DOHH2 (cell line): ENCODE measurements at regions not wholly inside any gene's neighbourhood (a gene's known extent, or its start where the extent isn't known, plus 50 kb on each side); places are given as distances from the start of the nearest gene placed in this dataset.

ENCODE experiments used
- H3F3A ChIP-seq: fragments of 200-600 bp; sonication (generic), shearing (Covaris generic); 2 replicates; pipeline ENCODE4 v1.6.0; 2016; ENCODE audit warnings: antibody characterized with exemption, mild to moderate bottlenecking; ENCODE audit not compliant: control insufficient read depth, insufficient read depth
- H3K27ac ChIP-seq: fragments of 200-600 bp; sonication (generic); 2 replicates; pipeline ENCODE4 v1.5.1; 2014; ENCODE audit warnings: low read depth, mild to moderate bottlenecking, low read length, moderate library complexity
- H3K27me3 ChIP-seq: fragments of 200-600 bp; sonication (generic); 2 replicates; pipeline ENCODE4 v1.6.1; 2014; ENCODE audit warnings: mild to moderate bottlenecking, low read length, mixed read lengths; ENCODE audit not compliant: control insufficient read depth
- H3K36me3 ChIP-seq: fragments of 200-600 bp; sonication (generic); 2 replicates; pipeline ENCODE4 v1.6.1; 2014; ENCODE audit warnings: mild to moderate bottlenecking, low read length, moderate library complexity, mixed read lengths; ENCODE audit not compliant: control insufficient read depth
- H3K4me1 ChIP-seq: fragments of 200-600 bp; sonication (generic); 2 replicates; pipeline ENCODE4 v1.6.1; 2014; ENCODE audit warnings: mild to moderate bottlenecking, low read length, mixed read lengths; ENCODE audit not compliant: control insufficient read depth
- H3K4me2 ChIP-seq: fragments of 200-600 bp; sonication (generic); 2 replicates; pipeline ENCODE4 v1.6.0; 2014; ENCODE audit warnings: mild to moderate bottlenecking, low read length, moderate library complexity
- H3K4me3 ChIP-seq: fragments of 200-600 bp; sonication (generic); 2 replicates; pipeline ENCODE4 v1.5.1; 2014; ENCODE audit warnings: mild to moderate bottlenecking, low read length, mixed read lengths
- H3K79me2 ChIP-seq: fragments of 200-600 bp; sonication (generic); 2 replicates; pipeline ENCODE4 v1.6.1; 2014; ENCODE audit warnings: mild to moderate bottlenecking, low read length, mixed read lengths; ENCODE audit not compliant: control insufficient read depth
- H3K9me2 ChIP-seq: fragments of 200-600 bp; sonication (generic); replicated peaks from 2 replicates; pipeline ENCODE4 v1.6.1; 2014; ENCODE audit warnings: mild to moderate bottlenecking, low read length, mixed read lengths; ENCODE audit not compliant: control insufficient read depth
- H3K9me3 ChIP-seq: fragments of 200-600 bp; sonication (generic); 2 replicates; pipeline ENCODE4 v1.6.1; 2014; ENCODE audit warnings: antibody characterized with exemption, low read length, mixed read lengths; ENCODE audit not compliant: control insufficient read depth, insufficient read depth
- H4K20me1 ChIP-seq: fragments of 200-600 bp; sonication (generic); 2 replicates; pipeline ENCODE4 v1.6.0; 2014; ENCODE audit warnings: low read depth, mild to moderate bottlenecking, antibody characterized with exemption, low read length, moderate library complexity; ENCODE audit not compliant: control insufficient read depth, insufficient read depth
- CTCF ChIP-seq: fragments of 200-600 bp; sonication (generic); IDR thresholded peaks from one replicate; pipeline ENCODE4 v1.5.1; 2014; ENCODE audit warnings: antibody characterized with exemption, mild to moderate bottlenecking, low read depth, low read length; ENCODE audit not compliant: poor library complexity, severe bottlenecking
- EZH2phosphoT487 ChIP-seq: fragments of 200-600 bp; sonication (generic); IDR thresholded peaks from 2 replicates; pipeline ENCODE4 v1.6.1; 2017; ENCODE audit warnings: borderline replicate concordance, mild to moderate bottlenecking, antibody characterized with exemption, low read length, moderate library complexity, mixed read lengths

GRCh38 chr2:6073191-6074088, 381.3 kb downstream of the SOX11 start:
- Histone ChIP-seq H3K36me3 (no peaks in the 10 kb centered on the region), H3K9me2 (no peaks in the 10 kb centered on the region), H3F3A (no peaks in the 10 kb centered on the region), H3K79me2 (no peaks in the 10 kb centered on the region), H3K9me3 (no peaks in the 10 kb centered on the region), H3K4me1 (no peaks in the 10 kb centered on the region), H3K27ac (no peak overlapping the region), H3K4me2 (no peak overlapping the region), H3K27me3 (no peaks in the 10 kb centered on the region), H3K4me3 (no peak overlapping the region), H4K20me1 (no peaks in the 10 kb centered on the region)
- no peak for TF ChIP-seq EZH2phosphoT487
- TF ChIP-seq CTCF, result no peak

GRCh38 chr2:6074089-6074643, 382.0 kb downstream of the SOX11 start:
- H3K27ac ChIP-seq, result no peak overlapping the region
- no peaks in the 10 kb centered on the region for H4K20me1 ChIP-seq
- no peaks in the 10 kb centered on the region for H3K4me1 ChIP-seq
- H3K9me3 ChIP-seq, result no peaks in the 10 kb centered on the region
- H3K4me2 ChIP-seq, result no peak overlapping the region
- no peak for TF ChIP-seq EZH2phosphoT487
- no peak for TF ChIP-seq CTCF
- H3K9me2 ChIP-seq, result no peaks in the 10 kb centered on the region
- H3K36me3 ChIP-seq, result no peaks in the 10 kb centered on the region
- H3K27me3 ChIP-seq, result no peaks in the 10 kb centered on the region
- H3F3A ChIP-seq, result no peaks in the 10 kb centered on the region
- no peak overlapping the region for H3K4me3 ChIP-seq
- no peaks in the 10 kb centered on the region for H3K79me2 ChIP-seq

- no peaks in the 10 kb centered on the region for H3K36me3 ChIP-seq
Observed at GRCh38 chr2:6077585-6077984, 385.4 kb downstream of the SOX11 start.

More at GRCh38 chr2:6077585-6077984, 385.4 kb downstream of the SOX11 start:
- Histone ChIP-seq H3F3A (no peaks in the 10 kb centered on the region), H3K9me2 (no peaks in the 10 kb centered on the region), H3K9me3 (no peaks in the 10 kb centered on the region), H3K4me3 (no peak overlapping the region), H4K20me1 (no peaks in the 10 kb centered on the region), H3K27ac (no peak overlapping the region), H3K79me2 (no peaks in the 10 kb centered on the region), H3K4me1 (no peaks in the 10 kb centered on the region), H3K27me3 (no peaks in the 10 kb centered on the region), H3K4me2 (no peak overlapping the region)
- TF ChIP-seq CTCF (no peak), EZH2phosphoT487 (no peak)
